ENCODE measurements at regions not wholly inside any gene's neighbourhood (a gene's known extent, or its start where the extent isn't known, plus 50 kb on each side); places are given as distances from the start of the nearest gene placed in this dataset.
A peak's percentile ranks its signal among the peaks of the same experiment; 100 is the strongest.

GRCh38 chr7:110204527-110204926 lies 886.4 kb upstream of the LRRN3 start:
- Histone ChIP-seq H3K79me1 (ENCODE audit: low read depth in 1 of 2, low read length in 2 of 2) (no peaks in the 10 kb centered on the region), H3K9ac (ENCODE audit: low read depth, low read length) (no peak overlapping the region), H4K5ac (ENCODE audit: low read depth, low read length) (no peak overlapping the region), H4K20me1 (ENCODE audit: insufficient read depth, low read length) (no peaks in the 10 kb centered on the region), H2AK9ac (replicated peaks; ENCODE audit: low read depth, low read length, poor library complexity) (no peak overlapping the region), H3K4ac (ENCODE audit: low read depth, low read length) (no peak overlapping the region), H3K4me3 (ENCODE audit: insufficient read depth, low read depth, low read length) (no peak overlapping the region), H3K18ac (ENCODE audit: low read depth, low read length) (no peak overlapping the region), H2BK20ac (ENCODE audit: low read depth, low read length) (no peak overlapping the region), H2BK120ac (ENCODE audit: low read depth, low read length) (no peak overlapping the region), H3K4me1 (ENCODE audit: control insufficient read depth, insufficient read depth, low read length) (no peaks in the 10 kb centered on the region), H3K4me2 (ENCODE audit: low read depth, low read length) (no peak overlapping the region), H3K27me3 (ENCODE audit: control insufficient read depth, insufficient read depth, low read length) (no peaks in the 10 kb centered on the region), H2BK5ac (ENCODE audit: low read depth, low read length, poor library complexity, severe bottlenecking) (no peak overlapping the region), H3K14ac (replicated peaks; ENCODE audit: low read depth, low read length) (no peak overlapping the region), H3K23ac (ENCODE audit: low read depth, low read length) (no peak overlapping the region), H3K9me3 (ENCODE audit: control insufficient read depth, insufficient read depth, low read length) (no peaks in the 10 kb centered on the region), H3K36me3 (ENCODE audit: control insufficient read depth, insufficient read depth, low read length) (no peaks in the 10 kb centered on the region), H3K9me1 (ENCODE audit: insufficient read depth, low read length) (no peaks in the 10 kb centered on the region; the same call in 1 of the 2 replicates), H3K27ac (ENCODE audit: insufficient read depth, low read length) (no peak overlapping the region), H2AFZ (replicated peaks; ENCODE audit: low read length, poor library complexity) (peak overlapping the region; percentile 0), H4K8ac (ENCODE audit: low read depth in 2 of 2, low read length in 2 of 2) (no peak overlapping the region), H4K91ac (ENCODE audit: insufficient read depth, low read depth, low read length) (no peak overlapping the region), H2BK15ac (ENCODE audit: low read depth, low read length) (no peak overlapping the region), H2AK5ac (ENCODE audit: low read depth, low read length) (no peak overlapping the region; the same call in 1 of the 2 replicates), H3K56ac (ENCODE audit: extremely low read depth, insufficient read depth, low read length) (no peak overlapping the region)
- TF ChIP-seq SMC3 (IDR thresholded peaks at IDR 0.05; ENCODE audit: low read depth, low read length) (no peak), POLR2A (IDR thresholded peaks at IDR 0.05; ENCODE audit: low read depth, low read length) (no peak), BHLHE40 (IDR thresholded peaks at IDR 0.05; ENCODE audit: low read depth, low read length) (no peak), RAD21 (IDR thresholded peaks at IDR 0.05; ENCODE audit: low read length) (peak; percentile 24; the same call in 1 of the 2 replicates), RFX5 (IDR thresholded peaks at IDR 0.05; ENCODE audit: low read depth, low read length) (no peak), ELK1 (IDR thresholded peaks at IDR 0.05; ENCODE audit: borderline replicate concordance, low read depth, low read length) (no peak)
- DNase-seq (peak; percentile 4), ATAC-seq (ENCODE audit: low read depth) (no peak; the same call in 1 of the 2 replicates)
- CTCF ChIA-PET = interaction anchor here (1.6 kb wide), 1 partner anchor 9 kb away, joined by 4 read pairs; no protein-coding TSS in a partner anchor
- no TSS peak for BruUV-seq (replicated peaks)
- intact Hi-C loops (cut with micrococcal nuclease) (no loop called here), in situ Hi-C loops (cut with MboI; ENCODE audit: low sequenced_read_pairs) (no loop called here), dilution Hi-C loops (cut with HindIII; ENCODE audit: low sequenced_read_pairs, unreplicated experiment) (no loop called here)
- POLR2A ChIA-PET (ENCODE audit: unreplicated experiment) = no interaction called here
- no CpG with 5 or more reads among the region's 4 CpGs for WGBS, 2 experiments (ENCODE audit: extremely low coverage in 2 of 2, insufficient read length in 1 of 2)
